Ishikawa (cell line): ENCODE measurements at regions not wholly inside any gene's neighbourhood (a gene's known extent, or its start where the extent isn't known, plus 50 kb on each side); places are given as distances from the start of the nearest gene placed in this dataset.

Experiments used
- CEBPB ChIP-seq: IDR thresholded peaks from 2 replicates; pipeline ENCODE4 v1.6.1; 2012
- CREB1 ChIP-seq: IDR thresholded peaks from 2 replicates; pipeline ENCODE4 v1.6.1; 2012; ENCODE audit warnings: low read depth
- EGR1 ChIP-seq: IDR thresholded peaks from 2 replicates; pipeline ENCODE4 v1.6.1; 2012
- EP300 ChIP-seq: IDR thresholded peaks from 2 replicates; pipeline ENCODE4 v1.6.1; 2012; ENCODE audit warnings: borderline replicate concordance
- FOXM1 ChIP-seq: IDR thresholded peaks from 2 replicates; pipeline ENCODE4 v1.6.1; 2012; ENCODE audit warnings: low read depth, borderline replicate concordance
- MAX ChIP-seq: IDR thresholded peaks from 2 replicates; pipeline ENCODE4 v1.6.1; 2012
- NFIC ChIP-seq: IDR thresholded peaks from 2 replicates; pipeline ENCODE4 v1.6.1; 2012
- RAD21 ChIP-seq: IDR thresholded peaks from 2 replicates; pipeline ENCODE4 v1.6.1; 2012; ENCODE audit warnings: low read depth
- TAF1 ChIP-seq: IDR thresholded peaks from 2 replicates; pipeline ENCODE4 v1.6.1; 2012; ENCODE audit warnings: low read depth, mild to moderate bottlenecking
- TCF12 ChIP-seq: IDR thresholded peaks from 2 replicates; pipeline ENCODE4 v1.6.1; 2012; ENCODE audit warnings: low read depth
- TEAD4 ChIP-seq: IDR thresholded peaks from 2 replicates; pipeline ENCODE4 v1.6.1; 2012
- USF1 ChIP-seq: IDR thresholded peaks from 2 replicates; pipeline ENCODE4 v1.6.1; 2012
- YY1 ChIP-seq: IDR thresholded peaks from 2 replicates; pipeline ENCODE4 v1.6.1; 2012; ENCODE audit warnings: low read depth
- ZBTB7A ChIP-seq: IDR thresholded peaks from 2 replicates; pipeline ENCODE4 v1.6.1; 2012; ENCODE audit warnings: low read depth
- TF ChIP-seq, protein P1 (sequence below): IDR thresholded peaks from 2 replicates; pipeline ENCODE4 v1.6.1; 2012; ENCODE audit warnings: low read depth, mild to moderate bottlenecking

GRCh38 chr2:149915151-149915550 lies 327.6 kb upstream of the MMADHC start:
- no peak for TF ChIP-seq TAF1
- TF ChIP-seq EP300: no peak

DNA sequence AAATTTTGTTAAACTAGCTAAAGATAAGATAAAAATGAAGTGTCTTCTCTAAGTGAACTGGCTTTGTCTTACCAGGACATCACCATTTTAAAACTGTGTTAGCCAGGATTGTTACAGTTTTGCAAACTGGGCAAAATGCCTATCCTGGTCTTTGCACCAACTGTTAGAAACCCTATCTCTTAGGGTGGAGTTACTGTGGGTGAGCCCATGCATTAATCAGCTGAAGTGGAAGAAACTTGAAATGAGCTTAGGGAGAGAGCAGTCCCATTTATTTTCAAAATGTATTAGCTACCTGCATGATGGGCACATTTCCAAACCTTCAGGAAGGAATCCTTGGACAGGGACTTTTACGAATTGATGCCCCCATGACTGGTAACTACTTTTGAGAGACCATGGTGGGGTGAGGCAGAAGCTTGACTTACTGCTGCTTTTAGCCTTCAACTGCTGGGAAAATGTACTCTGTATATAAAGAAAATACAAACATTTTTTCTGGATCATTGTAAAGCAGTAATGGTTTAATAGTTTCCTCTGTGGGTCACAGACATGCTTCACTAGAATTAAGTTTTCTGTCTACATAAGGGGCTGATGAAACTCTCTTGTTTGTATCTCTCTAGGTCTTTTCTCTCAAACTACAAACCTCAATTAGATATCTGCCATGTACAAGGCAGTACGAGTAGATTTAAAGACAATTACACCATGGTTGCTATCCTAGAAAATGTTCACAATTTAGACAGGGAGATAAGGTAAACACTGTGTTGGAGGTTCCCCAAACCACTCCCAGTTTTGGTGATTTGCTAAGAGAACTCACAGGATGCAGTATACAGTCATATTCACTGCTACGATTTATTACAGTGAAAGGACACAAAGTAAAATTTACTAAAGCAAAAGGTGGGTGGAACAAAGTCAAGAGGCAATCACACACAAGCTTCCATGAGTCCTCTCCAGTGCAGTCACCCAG lies 321.4 kb upstream of the MMADHC start:
- TF ChIP-seq TCF12 (no peak), FOXM1 (no peak), CREB1 (no peak), TEAD4 (no peak), ZBTB7A (no peak), MAX (no peak), EP300 (no peak), NFIC (no peak), TAF1 (no peak), RAD21 (no peak), CEBPB (no peak), YY1 (no peak), EGR1 (no peak), USF1 (no peak)
- TF ChIP-seq, protein P1, sequence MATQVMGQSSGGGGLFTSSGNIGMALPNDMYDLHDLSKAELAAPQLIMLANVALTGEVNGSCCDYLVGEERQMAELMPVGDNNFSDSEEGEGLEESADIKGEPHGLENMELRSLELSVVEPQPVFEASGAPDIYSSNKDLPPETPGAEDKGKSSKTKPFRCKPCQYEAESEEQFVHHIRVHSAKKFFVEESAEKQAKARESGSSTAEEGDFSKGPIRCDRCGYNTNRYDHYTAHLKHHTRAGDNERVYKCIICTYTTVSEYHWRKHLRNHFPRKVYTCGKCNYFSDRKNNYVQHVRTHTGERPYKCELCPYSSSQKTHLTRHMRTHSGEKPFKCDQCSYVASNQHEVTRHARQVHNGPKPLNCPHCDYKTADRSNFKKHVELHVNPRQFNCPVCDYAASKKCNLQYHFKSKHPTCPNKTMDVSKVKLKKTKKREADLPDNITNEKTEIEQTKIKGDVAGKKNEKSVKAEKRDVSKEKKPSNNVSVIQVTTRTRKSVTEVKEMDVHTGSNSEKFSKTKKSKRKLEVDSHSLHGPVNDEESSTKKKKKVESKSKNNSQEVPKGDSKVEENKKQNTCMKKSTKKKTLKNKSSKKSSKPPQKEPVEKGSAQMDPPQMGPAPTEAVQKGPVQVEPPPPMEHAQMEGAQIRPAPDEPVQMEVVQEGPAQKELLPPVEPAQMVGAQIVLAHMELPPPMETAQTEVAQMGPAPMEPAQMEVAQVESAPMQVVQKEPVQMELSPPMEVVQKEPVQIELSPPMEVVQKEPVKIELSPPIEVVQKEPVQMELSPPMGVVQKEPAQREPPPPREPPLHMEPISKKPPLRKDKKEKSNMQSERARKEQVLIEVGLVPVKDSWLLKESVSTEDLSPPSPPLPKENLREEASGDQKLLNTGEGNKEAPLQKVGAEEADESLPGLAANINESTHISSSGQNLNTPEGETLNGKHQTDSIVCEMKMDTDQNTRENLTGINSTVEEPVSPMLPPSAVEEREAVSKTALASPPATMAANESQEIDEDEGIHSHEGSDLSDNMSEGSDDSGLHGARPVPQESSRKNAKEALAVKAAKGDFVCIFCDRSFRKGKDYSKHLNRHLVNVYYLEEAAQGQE: no peak

- TF ChIP-seq YY1 (no peak), MAX (no peak), TAF1 (no peak), USF1 (no peak), ZBTB7A (no peak), NFIC (no peak), RAD21 (no peak), CREB1 (no peak), TEAD4 (no peak), EP300 (no peak), TCF12 (no peak), FOXM1 (no peak), CEBPB (no peak), EGR1 (no peak)
- TF ChIP-seq, protein P1: no peak
These were observed 319.3 kb upstream of the MMADHC start for GRCh38 chr2:149906886-149907285.

DNA sequence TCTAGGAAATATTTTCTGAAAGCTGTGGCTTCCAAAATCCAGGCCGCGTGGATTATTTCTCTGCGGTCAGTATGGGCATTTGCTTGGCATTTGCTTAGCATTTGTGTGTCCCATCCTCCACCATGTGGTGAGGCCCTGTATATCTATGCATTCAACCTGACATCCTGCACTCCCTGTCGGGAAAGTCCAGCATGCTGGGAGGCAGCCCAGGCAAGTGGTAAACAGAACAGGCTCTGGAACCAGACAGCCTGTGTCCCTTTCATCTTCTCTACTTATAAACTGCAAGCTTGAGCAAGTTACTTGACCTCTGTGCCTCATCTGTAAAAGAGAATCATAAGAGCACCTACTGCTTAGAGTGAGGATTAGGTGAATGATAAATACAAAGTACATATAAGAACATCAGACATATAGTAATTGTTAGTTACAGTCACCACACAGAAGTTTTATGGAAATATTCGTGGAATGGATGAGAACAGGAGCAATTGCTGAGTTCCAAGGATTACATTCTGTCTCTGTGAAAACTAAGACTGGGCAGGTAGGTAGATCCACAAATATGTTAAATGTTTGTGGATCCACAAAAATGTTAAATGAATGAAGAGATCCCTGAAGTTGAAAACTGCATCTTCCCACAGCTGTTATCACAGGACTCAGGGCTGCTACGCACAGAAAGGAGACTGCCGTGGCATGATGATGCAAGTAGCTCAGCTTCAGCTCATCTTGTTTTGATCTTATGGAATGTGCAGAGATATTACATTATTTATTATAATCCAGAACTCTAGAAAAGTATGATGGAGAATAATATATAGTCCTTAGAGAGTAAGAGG lies 317.0 kb upstream of the MMADHC start:
- no peak for TF ChIP-seq TAF1

- no peak for TF ChIP-seq NFIC
- TF ChIP-seq ZBTB7A: no peak
- TF ChIP-seq USF1: no peak
- TF ChIP-seq TEAD4: no peak
- no peak for TF ChIP-seq CEBPB
- TF ChIP-seq RAD21: no peak
- no peak for TF ChIP-seq TAF1
- no peak for TF ChIP-seq EGR1
- TF ChIP-seq YY1: no peak
- no peak for TF ChIP-seq EP300
- no peak for TF ChIP-seq MAX
- no peak for TF ChIP-seq TCF12
- no peak for TF ChIP-seq CREB1
- TF ChIP-seq, protein P1: no peak
- TF ChIP-seq FOXM1: no peak
These were observed 316.1 kb upstream of the MMADHC start for GRCh38 chr2:149903626-149904025.
